ENCODE measurements at regions not wholly inside any gene's neighbourhood (a gene's known extent, or its start where the extent isn't known, plus 50 kb on each side); places are given as distances from the start of the nearest gene placed in this dataset.

- TF ChIP-seq ZNF645 (tag by site-specific recombination; IDR thresholded peaks at IDR 0.05): no peak
Observed at GRCh38 chr1:64323882-64324281, 120.5 kb downstream of the UBE2U start (continued).

- no peaks in the 10 kb centered on the region for H3K36me3 ChIP-seq (ENCODE audit: control insufficient read depth in 2 of 2, insufficient read depth in 1 of 2, low read length in 2 of 2)
- H3K4me1 ChIP-seq (ENCODE audit: control insufficient read depth, insufficient read depth, low read length): no peaks in the 10 kb centered on the region
- ChIA-PET CTCF (interaction anchor here (1.1 kb wide), 1 partner anchor 20 kb away, joined by 4 read pairs; no protein-coding TSS in a partner anchor), POLR2A (no interaction called here)
- H3K9me3 ChIP-seq (ENCODE audit: control insufficient read depth, insufficient read depth, low read depth, low read length): no peaks in the 10 kb centered on the region
- TF ChIP-seq PRDM6 (tag by site-specific recombination; IDR thresholded peaks at IDR 0.05) (no peak), ZNF610 (tag by site-specific recombination; IDR thresholded peaks at IDR 0.05; ENCODE audit: borderline replicate concordance) (no peak), ZNF121 (tag by site-specific recombination; IDR thresholded peaks at IDR 0.05) (no peak), MYNN (tag by site-specific recombination; IDR thresholded peaks at IDR 0.05; ENCODE audit: borderline replicate concordance) (no peak), SP2 (tag by site-specific recombination; IDR thresholded peaks at IDR 0.05) (no peak), ZSCAN18 (tag by site-specific recombination; IDR thresholded peaks at IDR 0.05) (no peak), KLF8 (tag by site-specific recombination; IDR thresholded peaks at IDR 0.05) (no peak), EGR2 (tag by site-specific recombination; IDR thresholded peaks at IDR 0.05; ENCODE audit: low read depth) (no peak), HIC1 (tag by site-specific recombination; IDR thresholded peaks at IDR 0.05) (no peak), ZNF423 (tag by site-specific recombination; IDR thresholded peaks at IDR 0.05) (no peak), ZNF350 (tag by site-specific recombination; IDR thresholded peaks at IDR 0.05) (no peak), ATF2 (tag by site-specific recombination; IDR thresholded peaks at IDR 0.05; ENCODE audit: low read depth) (no peak), GLIS1 (tag by site-specific recombination; IDR thresholded peaks at IDR 0.05) (no peak), ZNF112 (tag by site-specific recombination; IDR thresholded peaks at IDR 0.05) (no peak), ZNF449 (tag by site-specific recombination; IDR thresholded peaks at IDR 0.05) (no peak)
- no peak overlapping the region for H3K4me3 ChIP-seq (ENCODE audit: low read depth, low read length)
- no peak overlapping the region for H3K27ac ChIP-seq (ENCODE audit: extremely low read depth, low read depth, low read length)
Observed at GRCh38 chr1:64325856-64326255, 122.4 kb downstream of the UBE2U start.

Measured in HEK293 (cell line).